ENCODE measurements at regions not wholly inside any gene's neighbourhood (a gene's known extent, or its start where the extent isn't known, plus 50 kb on each side); places are given as distances from the start of the nearest gene placed in this dataset.

DNA sequence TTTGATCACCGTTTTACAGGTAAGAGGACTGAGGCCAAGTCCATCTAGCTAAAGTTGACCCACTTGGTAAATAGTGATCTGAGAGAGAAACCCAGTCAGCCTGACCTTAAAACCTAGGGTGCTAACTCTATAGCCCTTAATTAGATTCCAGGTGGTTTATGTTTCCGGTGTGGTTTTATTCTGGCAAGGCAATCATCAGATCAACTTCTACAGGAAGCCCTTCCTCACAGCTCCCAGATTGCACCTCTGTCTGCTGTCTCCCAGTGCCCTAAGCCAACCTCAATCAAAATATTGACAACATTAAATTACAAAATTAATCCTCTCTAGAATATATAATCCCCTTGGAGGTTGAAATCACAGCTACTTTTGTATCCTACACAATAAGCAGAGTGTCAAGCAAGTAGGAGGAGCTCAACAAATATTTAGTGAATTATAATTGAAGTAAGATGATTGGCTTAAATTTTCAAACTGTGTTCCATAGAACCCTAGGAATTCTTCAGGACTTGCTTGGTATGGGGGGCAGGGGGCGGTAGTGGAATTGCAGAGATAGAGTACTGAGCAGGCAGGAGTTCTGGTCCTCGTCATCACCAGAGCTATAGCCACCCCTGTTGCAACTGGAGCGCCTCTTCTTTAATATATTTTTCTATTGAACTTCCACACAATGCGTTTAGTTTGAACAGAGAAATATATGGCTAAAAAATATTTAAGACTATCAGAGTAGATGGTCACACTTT lies 692.8 kb upstream of the LRRN3 start:
- TF ChIP-seq CTCF (IDR thresholded peaks at IDR 0.05 in 2 of 3, conservative IDR thresholded peaks at IDR 0.05 in 1 of 3; ENCODE audit: control insufficient read depth in 2 of 3, extremely low read depth in 1 of 3, insufficient read depth in 1 of 3, low read depth in 3 of 3, low read length in 3 of 3) (no peak), ZBED1 (IDR thresholded peaks at IDR 0.05; ENCODE audit: borderline replicate concordance) (no peak), RAD21 (IDR thresholded peaks at IDR 0.05; ENCODE audit: insufficient read depth, low read depth, low read length) (no peak)
